Mesenchymal stem cell (in vitro differentiated cells and primary cell): ENCODE measurements at regions not wholly inside any gene's neighbourhood (a gene's known extent, or its start where the extent isn't known, plus 50 kb on each side); places are given as distances from the start of the nearest gene placed in this dataset.

Experiments used
- DNase-seq: peaks from one replicate; pipeline ENCODE4 v3.0.0-alpha.2; 2013
- H2AFZ ChIP-seq: one replicate; pipeline ENCODE4 v1.6.1; 2013; ENCODE audit warnings: low read depth, mild to moderate bottlenecking, control low read depth, inconsistent platforms, low read length, moderate library complexity
- H2AK5ac ChIP-seq: 2 replicates; pipeline ENCODE4 v1.6.1; 2013; ENCODE audit warnings: low read length, moderate library complexity, mild to moderate bottlenecking, inconsistent platforms; ENCODE audit not compliant: severe bottlenecking
- H2BK120ac ChIP-seq: one replicate; pipeline ENCODE4 v1.6.1; 2013; ENCODE audit warnings: low read depth, mild to moderate bottlenecking, inconsistent platforms, low read length, moderate library complexity
- H2BK12ac ChIP-seq, 2 experiments: one replicate each; pipeline ENCODE4 v1.6.1; 2013; ENCODE audit warnings: inconsistent platforms in 2 of 2, low read length in 2 of 2, mild to moderate bottlenecking in 2 of 2, moderate library complexity in 2 of 2, control low read depth in 1 of 2
- H2BK15ac ChIP-seq: one replicate; pipeline ENCODE4 v1.6.1; 2013; ENCODE audit warnings: mild to moderate bottlenecking, low read depth, inconsistent platforms; ENCODE audit not compliant: poor library complexity, severe bottlenecking
- H2BK5ac ChIP-seq: 2 replicates; pipeline ENCODE4 v1.6.1; 2013; ENCODE audit warnings: low read depth, mild to moderate bottlenecking, low read length, control low read depth, inconsistent platforms; ENCODE audit not compliant: poor library complexity, severe bottlenecking
- H3K14ac ChIP-seq, 2 experiments: one replicate each; pipeline ENCODE4 v1.6.1; 2013; ENCODE audit warnings: inconsistent platforms in 2 of 2, low read length in 2 of 2, control low read depth in 1 of 2, mild to moderate bottlenecking in 1 of 2, moderate library complexity in 1 of 2
- H3K18ac ChIP-seq, 2 experiments: one replicate each; pipeline ENCODE4 v1.6.1; 2013; ENCODE audit warnings: inconsistent platforms in 2 of 2, low read length in 2 of 2, control low read depth in 1 of 2, low read depth in 1 of 2, mild to moderate bottlenecking in 1 of 2
- H3K23ac ChIP-seq, 2 experiments: one replicate each; pipeline ENCODE4 v1.6.1; 2013; ENCODE audit warnings: inconsistent platforms in 2 of 2, low read length in 2 of 2, mild to moderate bottlenecking in 2 of 2, moderate library complexity in 2 of 2, control low read depth in 1 of 2
- H3K27ac ChIP-seq: 2 replicates; pipeline ENCODE4 v1.5.1; 2013; ENCODE audit warnings: mild to moderate bottlenecking, moderate library complexity, low read length, control low read depth, inconsistent platforms; ENCODE audit not compliant: poor library complexity, severe bottlenecking
- H3K27me3 ChIP-seq, 2 experiments: 2 replicates each; pipeline versions ENCODE4 v1.6.1 to v1.7.0; 2013; ENCODE audit warnings: low read length in 2 of 2, mild to moderate bottlenecking in 2 of 2, moderate library complexity in 2 of 2, control low read depth in 1 of 2, inconsistent platforms in 1 of 2; ENCODE audit not compliant: control insufficient read depth in 1 of 2, insufficient read depth in 1 of 2
- H3K36me3 ChIP-seq, 2 experiments: 2 replicates each; pipeline versions ENCODE4 v1.6.1 to v1.7.0; 2013; ENCODE audit warnings: low read length in 2 of 2, control low read depth in 1 of 2, inconsistent platforms in 1 of 2, low read depth in 1 of 2, mild to moderate bottlenecking in 1 of 2; ENCODE audit not compliant: insufficient read depth in 2 of 2, control insufficient read depth in 1 of 2
- H3K4ac ChIP-seq, 2 experiments: one replicate each; pipeline ENCODE4 v1.6.1; 2013; ENCODE audit warnings: inconsistent platforms in 2 of 2, low read length in 2 of 2, mild to moderate bottlenecking in 2 of 2, moderate library complexity in 2 of 2, control low read depth in 1 of 2, low read depth in 1 of 2
- H3K4me1 ChIP-seq: 2 replicates; pipeline ENCODE4 v1.6.1; 2013; ENCODE audit warnings: low read depth, low read length, control low read depth; ENCODE audit not compliant: control insufficient read depth, insufficient read depth
- H3K4me2 ChIP-seq: 2 replicates; pipeline ENCODE4 v1.6.1; 2013; ENCODE audit warnings: low read length, mild to moderate bottlenecking, inconsistent platforms; ENCODE audit not compliant: poor library complexity, severe bottlenecking
- H3K4me3 ChIP-seq, 2 experiments: 2 replicates each; pipeline versions ENCODE4 v1.5.1 to v1.7.0; 2013; ENCODE audit warnings: low read length in 2 of 2, mild to moderate bottlenecking in 2 of 2, control low read depth in 1 of 2, low read depth in 1 of 2; ENCODE audit not compliant: insufficient read depth in 1 of 2
- H3K79me1 ChIP-seq: replicated peaks from 2 replicates; pipeline ENCODE4 v1.6.1; 2013; ENCODE audit warnings: mild to moderate bottlenecking, control low read depth, low read length, inconsistent platforms; ENCODE audit not compliant: poor library complexity, severe bottlenecking
- H3K9ac ChIP-seq: 2 replicates; pipeline ENCODE4 v1.7.0; 2013; ENCODE audit warnings: mild to moderate bottlenecking, low read length, moderate library complexity
- H3K9me3 ChIP-seq: 2 replicates; pipeline ENCODE4 v1.7.0; 2013; ENCODE audit warnings: mild to moderate bottlenecking, low read length; ENCODE audit not compliant: control insufficient read depth
- H4K8ac ChIP-seq: one replicate; pipeline ENCODE4 v1.6.1; 2013; ENCODE audit warnings: inconsistent platforms, mild to moderate bottlenecking, low read length, moderate library complexity
- H4K91ac ChIP-seq: one replicate; pipeline ENCODE4 v1.6.1; 2013; ENCODE audit warnings: mild to moderate bottlenecking, low read length, inconsistent platforms
- WGBS: methylation state at CpG from one replicate; pipeline ENCODE4 v1.1.7; 2013; ENCODE audit warnings: mixed read lengths; 5-methylcytosine and 5-hydroxymethylcytosine counted together

DNA sequence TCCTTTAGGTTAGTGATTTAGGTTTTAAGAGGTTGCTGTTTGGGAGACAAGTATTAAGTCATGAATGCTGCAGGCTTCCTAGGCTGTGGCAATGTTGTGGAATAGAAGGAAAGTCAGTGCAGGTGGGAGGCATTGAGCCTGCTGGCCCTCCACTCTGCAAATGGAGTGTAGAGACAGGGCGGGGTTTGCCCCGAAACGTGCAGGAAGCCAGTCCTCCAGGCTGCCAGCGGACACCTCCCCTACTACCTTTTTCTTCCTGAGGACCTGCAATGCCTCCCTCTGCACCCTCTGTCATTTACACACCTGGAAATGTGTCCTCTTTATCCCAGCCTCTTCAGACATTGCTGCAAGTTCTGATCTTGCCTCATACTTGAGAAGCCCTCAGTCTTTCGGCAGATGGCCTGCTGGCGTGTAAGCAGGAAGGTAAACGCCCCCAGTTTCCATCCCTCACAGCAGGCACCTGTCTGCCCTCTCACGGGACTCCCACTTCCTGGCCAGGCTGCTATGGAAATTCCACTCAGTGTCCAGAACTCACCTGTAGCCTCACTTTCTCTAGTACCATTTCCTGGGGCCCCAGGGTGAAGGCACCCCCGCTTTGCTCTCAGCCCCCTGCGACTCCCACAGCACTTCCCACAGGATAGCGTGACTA, 81.6 kb upstream of the BOD1 start:
- peaks cover 3% of the 10 kb centered on the region for H3K9me3 ChIP-seq
- H3K14ac ChIP-seq, result no peak overlapping the region
- H4K91ac ChIP-seq, result no peak overlapping the region
- H2BK120ac ChIP-seq, result no peak overlapping the region
- no peak overlapping the region for H2BK5ac ChIP-seq
- no peak overlapping the region for H2BK15ac ChIP-seq
- H3K4ac ChIP-seq, result no peak overlapping the region
- peaks cover 0 to 28% of the 10 kb centered on the region in 2 experiments for H3K27me3 ChIP-seq
- H4K8ac ChIP-seq, result no peak overlapping the region
- no peak overlapping the region for H2AFZ ChIP-seq
- no peak overlapping the region for H3K18ac ChIP-seq
- no peaks in the 10 kb centered on the region for H3K4me1 ChIP-seq
- no peak overlapping the region for H3K4me3 ChIP-seq
- no peak overlapping the region for H3K23ac ChIP-seq
- no peaks in the 10 kb centered on the region for H3K79me1 ChIP-seq
- H3K36me3 ChIP-seq, result no peaks in the 10 kb centered on the region
- WGBS, result 75% methylated on average over 11 of the region's 11 CpGs
- no peak overlapping the region for H2BK12ac ChIP-seq
- no peak overlapping the region for H3K4me2 ChIP-seq
- no peak for DNase-seq
- no peak overlapping the region for H3K9ac ChIP-seq
- no peak overlapping the region for H3K27ac ChIP-seq
- H2AK5ac ChIP-seq, result no peak overlapping the region

GRCh38 chr5:173699966-173700365, 83.5 kb upstream of the BOD1 start:
- WGBS, result 85% methylated on average over 2 of the region's 2 CpGs
- Histone ChIP-seq H3K79me1 (no peaks in the 10 kb centered on the region), H2BK12ac (no peak overlapping the region), H3K36me3 (no peaks in the 10 kb centered on the region), H3K27ac (no peak overlapping the region), H2AK5ac (no peak overlapping the region), H3K18ac (no peak overlapping the region), H3K27me3 (peaks cover 4 to 42% of the 10 kb centered on the region in 2 experiments), H4K91ac (no peak overlapping the region), H2BK15ac (no peak overlapping the region), H3K4me3 (no peak overlapping the region), H2BK5ac (no peak overlapping the region), H3K14ac (no peak overlapping the region), H3K4ac (no peak overlapping the region), H2BK120ac (no peak overlapping the region), H2AFZ (no peak overlapping the region), H3K9me3 (no peaks in the 10 kb centered on the region), H4K8ac (no peak overlapping the region), H3K4me1 (no peaks in the 10 kb centered on the region), H3K9ac (no peak overlapping the region), H3K23ac (no peak overlapping the region), H3K4me2 (no peak overlapping the region)
- DNase-seq, result no peak

GRCh38 chr5:173703466-173703865, 87.0 kb upstream of the BOD1 start:
- Histone ChIP-seq H4K8ac (no peak overlapping the region), H3K4ac (no peak overlapping the region), H3K27me3 (peaks cover 4 to 26% of the 10 kb centered on the region in 2 experiments), H3K14ac (no peak overlapping the region), H2BK5ac (no peak overlapping the region), H3K9ac (no peak overlapping the region), H2AK5ac (no peak overlapping the region), H3K18ac (no peak overlapping the region), H3K4me3 (no peak overlapping the region), H3K36me3 (no peaks in the 10 kb centered on the region), H3K27ac (no peak overlapping the region), H3K79me1 (no peaks in the 10 kb centered on the region), H4K91ac (no peak overlapping the region), H2BK15ac (no peak overlapping the region), H3K9me3 (no peaks in the 10 kb centered on the region), H3K23ac (no peak overlapping the region), H3K4me1 (no peaks in the 10 kb centered on the region), H2BK12ac (no peak overlapping the region), H2BK120ac (no peak overlapping the region), H2AFZ (no peak overlapping the region), H3K4me2 (no peak overlapping the region)
- WGBS, result 91% methylated on average over 3 of the region's 4 CpGs
- no peak for DNase-seq

DNA sequence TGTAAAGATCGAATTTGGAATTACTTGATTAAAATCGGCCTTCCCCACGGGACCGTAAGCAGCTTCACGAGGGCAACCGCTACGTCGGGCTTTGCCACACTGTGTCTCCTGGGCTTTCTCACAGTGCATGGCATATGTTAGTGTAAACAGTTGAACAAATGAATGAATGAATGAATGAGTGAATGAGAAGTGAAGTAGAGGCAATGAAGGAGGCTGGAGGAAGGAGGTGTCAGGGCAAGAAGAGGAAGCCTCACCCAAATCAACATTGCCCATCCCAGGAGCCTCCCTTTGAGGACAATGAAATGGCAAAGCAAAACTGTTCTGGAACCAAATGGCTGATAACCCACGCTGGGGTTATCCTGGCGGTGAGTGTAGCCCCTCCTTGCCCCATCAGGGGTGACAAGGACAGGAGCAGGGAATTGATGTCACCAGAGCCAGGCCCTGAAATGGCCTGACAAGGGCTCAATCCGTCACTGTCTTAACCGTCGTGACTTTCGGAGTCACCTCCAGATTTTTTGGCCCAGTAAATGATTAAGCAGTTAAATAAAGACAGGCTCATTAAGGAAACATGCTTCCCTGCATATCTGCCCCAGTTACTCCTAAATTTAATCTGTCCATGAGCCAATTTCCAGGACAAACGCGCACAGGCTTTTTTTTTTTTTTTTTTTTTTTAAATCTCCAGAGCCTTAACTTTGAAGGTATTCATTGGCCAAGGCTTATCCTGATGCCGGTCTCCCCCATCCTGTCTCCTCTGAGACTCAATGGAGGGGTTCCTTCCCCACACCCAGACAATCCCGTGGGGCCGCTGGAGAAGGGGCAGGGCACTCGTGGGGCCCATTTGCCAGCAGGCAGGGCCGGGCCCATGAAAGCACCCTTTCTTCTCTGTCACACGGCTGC, 88.4 kb upstream of the BOD1 start:
- Histone ChIP-seq H3K9me3 (no peaks in the 10 kb centered on the region), H3K27me3 (peaks cover 4 to 26% of the 10 kb centered on the region in 2 experiments), H2AK5ac (no peak overlapping the region), H3K14ac (no peak overlapping the region), H3K27ac (no peak overlapping the region), H4K8ac (no peak overlapping the region), H3K36me3 (no peaks in the 10 kb centered on the region), H2BK12ac (no peak overlapping the region), H3K4me2 (no peak overlapping the region), H2BK5ac (no peak overlapping the region), H3K18ac (no peak overlapping the region), H3K4ac (no peak overlapping the region), H2AFZ (no peak overlapping the region), H3K23ac (no peak overlapping the region), H4K91ac (no peak overlapping the region), H3K79me1 (no peaks in the 10 kb centered on the region), H2BK120ac (no peak overlapping the region), H3K9ac (no peak overlapping the region), H3K4me1 (no peaks in the 10 kb centered on the region), H2BK15ac (no peak overlapping the region), H3K4me3 (no peak overlapping the region)
- 92% methylated on average over 22 of the region's 22 CpGs for WGBS
- no peak for DNase-seq
